ENCODE measurements at regions not wholly inside any gene's neighbourhood (a gene's known extent, or its start where the extent isn't known, plus 50 kb on each side); places are given as distances from the start of the nearest gene placed in this dataset.

DNA sequence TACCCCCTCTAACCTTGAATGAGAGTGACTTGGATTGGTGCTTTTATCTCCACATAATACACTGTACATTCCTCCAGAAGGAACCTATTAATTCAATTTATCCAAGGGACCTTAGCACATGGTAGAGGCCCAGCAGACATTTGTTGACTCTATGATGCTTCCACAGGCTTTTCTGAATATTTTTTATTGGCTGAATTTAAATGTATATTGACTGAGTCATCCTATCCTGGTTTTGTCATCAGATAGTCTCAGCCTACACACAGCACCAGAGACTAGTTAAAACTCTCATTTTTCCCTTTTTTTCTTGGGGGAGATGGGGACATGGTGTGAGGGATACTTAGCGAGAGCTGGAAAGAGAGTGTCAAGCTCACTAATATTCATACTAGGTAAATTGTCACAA, 101.6 kb downstream of the LRRC30 start:
- FAIRE-seq = no peak
- Histone ChIP-seq H3K4me3 (ENCODE audit: low read length in 3 of 3) (no peak overlapping the region), H3K27me3 (ENCODE audit: control insufficient read depth, insufficient read depth, low read length) (no peaks in the 10 kb centered on the region), H3K4me1 (ENCODE audit: control insufficient read depth in 2 of 3, insufficient read depth in 2 of 3, low read depth in 1 of 3, low read length in 3 of 3) (peaks cover 0 to 4% (median 0%) of the 10 kb centered on the region in 3 donors), H3K36me3 (ENCODE audit: control insufficient read depth in 2 of 3, insufficient read depth in 3 of 3, low read length in 3 of 3) (no peaks in the 10 kb centered on the region), H3K9me3 (ENCODE audit: control insufficient read depth in 2 of 3, insufficient read depth in 1 of 3, low read length in 3 of 3) (no peaks in the 10 kb centered on the region), H3K9ac (ENCODE audit: low read length in 3 of 3) (no peak overlapping the region), H3K27ac (ENCODE audit: low read depth in 2 of 2, low read length in 2 of 2) (no peak overlapping the region)
- TF ChIP-seq, protein P1, sequence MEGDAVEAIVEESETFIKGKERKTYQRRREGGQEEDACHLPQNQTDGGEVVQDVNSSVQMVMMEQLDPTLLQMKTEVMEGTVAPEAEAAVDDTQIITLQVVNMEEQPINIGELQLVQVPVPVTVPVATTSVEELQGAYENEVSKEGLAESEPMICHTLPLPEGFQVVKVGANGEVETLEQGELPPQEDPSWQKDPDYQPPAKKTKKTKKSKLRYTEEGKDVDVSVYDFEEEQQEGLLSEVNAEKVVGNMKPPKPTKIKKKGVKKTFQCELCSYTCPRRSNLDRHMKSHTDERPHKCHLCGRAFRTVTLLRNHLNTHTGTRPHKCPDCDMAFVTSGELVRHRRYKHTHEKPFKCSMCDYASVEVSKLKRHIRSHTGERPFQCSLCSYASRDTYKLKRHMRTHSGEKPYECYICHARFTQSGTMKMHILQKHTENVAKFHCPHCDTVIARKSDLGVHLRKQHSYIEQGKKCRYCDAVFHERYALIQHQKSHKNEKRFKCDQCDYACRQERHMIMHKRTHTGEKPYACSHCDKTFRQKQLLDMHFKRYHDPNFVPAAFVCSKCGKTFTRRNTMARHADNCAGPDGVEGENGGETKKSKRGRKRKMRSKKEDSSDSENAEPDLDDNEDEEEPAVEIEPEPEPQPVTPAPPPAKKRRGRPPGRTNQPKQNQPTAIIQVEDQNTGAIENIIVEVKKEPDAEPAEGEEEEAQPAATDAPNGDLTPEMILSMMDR (IDR thresholded peaks at IDR 0.05; ENCODE audit: borderline replicate concordance, extremely low read depth, insufficient read depth) = no peak
- no peak for DNase-seq
- intact Hi-C loops (cut with DNase I) = no loop called here

DNA sequence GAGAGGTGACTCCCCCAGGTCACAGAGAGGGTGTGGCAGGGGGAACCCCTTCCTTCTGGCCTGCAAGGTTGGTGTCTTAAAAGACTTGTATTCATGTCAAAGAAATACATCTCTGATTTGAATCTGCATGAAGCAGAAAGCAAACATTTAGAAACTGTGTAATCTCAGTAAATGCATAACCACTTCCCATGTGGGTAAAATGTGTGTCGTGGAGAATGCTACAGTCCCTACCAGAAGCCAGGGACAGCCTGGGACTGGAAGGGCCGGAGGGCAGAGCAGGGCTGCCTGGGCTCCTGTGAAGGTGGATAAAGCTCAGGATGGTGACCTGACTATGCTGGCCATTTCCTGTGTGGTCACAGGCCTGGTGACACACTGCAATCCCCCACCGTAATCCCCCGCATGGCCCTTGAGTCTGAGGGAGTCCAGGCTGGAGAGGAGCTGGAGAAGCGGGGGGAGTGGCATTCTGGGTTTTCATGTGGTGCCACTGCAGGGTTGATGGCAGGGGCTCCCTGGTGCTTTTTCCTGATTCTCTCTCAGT, 102.2 kb downstream of the LRRC30 start:
- TF ChIP-seq, protein P1 (IDR thresholded peaks at IDR 0.05; ENCODE audit: borderline replicate concordance, extremely low read depth, insufficient read depth) = no peak
- H3K9me3 ChIP-seq (ENCODE audit: control insufficient read depth in 2 of 3, insufficient read depth in 1 of 3, low read length in 3 of 3) = no peaks in the 10 kb centered on the region
- no peak overlapping the region for H3K27ac ChIP-seq (ENCODE audit: low read depth in 2 of 2, low read length in 2 of 2)
- DNase-seq (no peak), FAIRE-seq (no peak)
- no peaks in the 10 kb centered on the region for H3K27me3 ChIP-seq (ENCODE audit: control insufficient read depth, insufficient read depth, low read length)
- intact Hi-C loops (cut with DNase I) = no loop called here
- no peak overlapping the region for H3K9ac ChIP-seq (ENCODE audit: low read length in 3 of 3)
- peaks cover 0 to 4% (median 0%) of the 10 kb centered on the region in 3 donors for H3K4me1 ChIP-seq (ENCODE audit: control insufficient read depth in 2 of 3, insufficient read depth in 2 of 3, low read depth in 1 of 3, low read length in 3 of 3)
- H3K4me3 ChIP-seq (ENCODE audit: low read length in 3 of 3) = no peak overlapping the region
- H3K36me3 ChIP-seq (ENCODE audit: control insufficient read depth in 2 of 3, insufficient read depth in 3 of 3, low read length in 3 of 3) = no peaks in the 10 kb centered on the region

DNA sequence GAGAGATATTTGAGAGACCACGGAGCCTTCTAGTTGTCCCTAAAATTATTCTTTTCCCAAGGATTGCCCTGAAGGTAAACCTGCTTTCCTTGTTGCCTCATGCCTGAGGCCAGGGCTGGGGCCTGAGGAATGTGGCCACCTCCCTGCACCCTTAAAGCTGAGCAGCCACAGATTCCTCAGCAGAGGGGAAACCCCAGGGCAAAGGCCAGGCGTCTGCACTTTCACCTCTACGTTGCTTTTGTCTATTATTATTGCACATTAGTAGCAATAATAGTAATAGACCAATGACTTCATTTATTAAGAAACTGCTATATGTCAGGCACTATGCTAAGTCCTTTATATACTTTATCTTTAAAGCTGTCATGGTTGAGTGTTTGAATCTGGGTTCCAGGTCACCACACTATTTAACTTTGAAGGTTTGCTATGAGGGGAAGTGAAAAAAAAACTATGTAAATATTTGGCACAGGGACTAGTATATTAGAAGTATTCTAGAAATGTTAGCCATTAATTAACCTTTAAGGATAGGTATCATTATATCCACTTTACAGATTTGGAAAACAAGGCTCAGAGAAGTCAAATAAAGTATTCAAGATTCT, 104.2 kb downstream of the LRRC30 start:
- H3K27ac ChIP-seq (ENCODE audit: low read depth in 2 of 2, low read length in 2 of 2) = no peak overlapping the region
- H3K36me3 ChIP-seq (ENCODE audit: control insufficient read depth in 2 of 3, insufficient read depth in 3 of 3, low read length in 3 of 3) = no peaks in the 10 kb centered on the region
- peaks cover 0 to 4% (median 0%) of the 10 kb centered on the region in 3 donors for H3K4me1 ChIP-seq (ENCODE audit: control insufficient read depth in 2 of 3, insufficient read depth in 2 of 3, low read depth in 1 of 3, low read length in 3 of 3)
- intact Hi-C loops (cut with DNase I) = no loop called here
- H3K9me3 ChIP-seq (ENCODE audit: control insufficient read depth in 2 of 3, insufficient read depth in 1 of 3, low read length in 3 of 3) = no peaks in the 10 kb centered on the region
- no peak overlapping the region for H3K4me3 ChIP-seq (ENCODE audit: low read length in 3 of 3)
- DNase-seq (no peak), FAIRE-seq (no peak)
- TF ChIP-seq, protein P1 (IDR thresholded peaks at IDR 0.05; ENCODE audit: borderline replicate concordance, extremely low read depth, insufficient read depth) = no peak
- H3K27me3 ChIP-seq (ENCODE audit: control insufficient read depth, insufficient read depth, low read length) = no peaks in the 10 kb centered on the region
- no peak overlapping the region for H3K9ac ChIP-seq (ENCODE audit: low read length in 3 of 3)
